Caki2 (cell line): ENCODE measurements at regions not wholly inside any gene's neighbourhood (a gene's known extent, or its start where the extent isn't known, plus 50 kb on each side); places are given as distances from the start of the nearest gene placed in this dataset.
"Not testable (repeated sequence)": the region's sequence is repeated elsewhere in the genome, so short reads cannot be mapped to it uniquely, and the experiment has no call there.

Experiments
- DNase-seq: peaks from one replicate; pipeline ENCODE4 v3.0.0-alpha.2; 2015; ENCODE audit warnings: low read depth
- in situ Hi-C: cut with HindIII; loops from 2 replicates; pipeline ENCODE4 v1.10.0; 2016; ENCODE audit warnings: low sequenced_read_pairs, low pct_unique_long_range_greater_than_20kb, mixed read lengths

DNA sequence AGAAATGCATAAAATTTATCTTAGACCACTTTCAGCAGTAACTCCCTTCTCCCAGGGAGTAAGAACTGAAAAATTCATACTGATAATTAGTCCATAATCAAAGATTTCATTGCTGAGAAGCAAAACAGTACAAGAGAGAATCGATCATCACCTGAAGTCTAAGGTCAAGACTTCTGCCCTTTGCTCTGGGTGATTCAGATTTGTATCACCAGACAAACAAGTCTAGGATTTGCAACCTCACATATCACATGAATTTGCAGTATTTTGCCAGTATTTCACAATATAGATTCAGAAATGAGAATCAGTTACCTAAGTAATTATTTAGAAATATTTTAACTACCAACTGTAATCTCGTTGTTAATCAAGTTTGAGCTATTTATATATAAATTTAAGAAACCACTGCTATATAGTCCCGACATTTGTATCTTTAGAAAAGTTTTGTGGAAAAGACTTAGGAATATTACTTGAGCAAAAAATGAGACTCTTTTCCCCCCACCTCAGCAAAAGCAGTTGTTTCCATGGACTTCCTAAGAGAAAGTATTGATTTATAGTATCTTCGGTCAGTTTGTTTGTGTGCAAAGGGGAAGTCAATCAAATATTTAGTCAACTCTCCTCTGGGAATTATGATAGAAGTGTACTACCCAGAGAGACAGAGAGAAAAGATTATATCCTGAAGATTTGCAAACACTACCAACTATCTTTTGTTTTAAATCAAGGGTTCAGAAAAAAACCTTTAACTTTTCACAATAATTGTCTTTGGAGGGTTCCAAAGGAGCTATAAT lies 840.1 kb downstream of the TRHDE start:
- no peak for DNase-seq
- in situ Hi-C loops = no loop called here

DNA sequence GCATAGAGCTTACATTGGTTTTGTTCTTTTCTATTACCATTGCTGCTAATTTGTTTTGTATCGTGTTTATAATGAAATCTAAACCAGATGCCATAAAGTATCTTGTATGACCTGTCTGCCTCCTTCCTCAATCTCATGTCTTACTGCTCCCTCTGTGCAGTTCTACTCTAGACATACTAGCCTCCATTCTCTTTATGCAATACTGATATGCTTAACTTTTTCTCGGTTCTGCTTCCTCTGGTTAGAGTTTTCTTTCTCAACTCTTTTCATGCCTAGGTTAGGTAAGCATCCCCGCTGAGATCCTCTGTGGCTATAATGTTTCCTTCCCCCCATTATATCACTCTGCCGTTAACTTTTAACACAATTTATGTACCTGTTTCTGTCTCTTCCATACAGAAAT lies 852.3 kb downstream of the TRHDE start:
- in situ Hi-C loops = no loop called here
- no peak for DNase-seq

DNA sequence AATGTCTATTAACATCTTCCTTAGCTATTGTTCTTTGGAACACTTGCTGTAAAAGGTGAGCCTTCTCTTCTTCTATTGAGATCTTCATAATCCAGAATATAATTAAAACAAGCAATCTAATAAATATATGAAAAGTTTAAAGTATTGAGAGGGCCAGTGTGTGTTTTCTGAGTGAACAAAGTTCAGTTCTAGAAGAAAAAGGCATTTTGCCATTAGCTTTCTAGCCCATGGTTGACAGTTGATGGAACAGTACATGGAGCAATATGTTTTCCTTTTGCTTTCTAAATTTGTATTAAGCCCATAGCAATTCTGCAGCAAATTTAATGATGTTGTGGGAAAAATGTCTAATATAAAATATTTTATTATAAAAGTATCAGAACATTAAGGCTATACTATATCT lies 853.0 kb downstream of the TRHDE start:
- in situ Hi-C loops = no loop called here
- no peak for DNase-seq

DNA sequence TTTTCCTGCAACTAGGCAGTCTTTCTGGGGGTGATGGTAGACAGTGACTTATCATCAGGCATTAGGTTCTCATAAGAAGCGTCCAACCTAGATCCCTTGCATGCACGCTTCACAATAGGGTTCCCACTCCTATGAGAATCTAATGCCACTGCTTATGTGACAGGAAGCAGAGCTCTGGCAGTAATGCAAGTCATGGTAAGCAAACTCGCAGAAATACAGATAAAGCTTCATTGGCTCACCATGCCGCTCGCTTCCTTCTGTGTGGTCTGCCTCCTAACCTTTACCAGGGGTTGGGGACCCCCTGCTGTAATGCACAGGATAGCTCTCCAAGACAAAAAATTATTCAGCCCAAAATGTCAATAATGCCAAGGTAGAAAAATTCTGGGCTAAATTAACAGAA lies 864.2 kb downstream of the TRHDE start:
- DNase-seq = no peak
- in situ Hi-C loops = no loop called here

DNA sequence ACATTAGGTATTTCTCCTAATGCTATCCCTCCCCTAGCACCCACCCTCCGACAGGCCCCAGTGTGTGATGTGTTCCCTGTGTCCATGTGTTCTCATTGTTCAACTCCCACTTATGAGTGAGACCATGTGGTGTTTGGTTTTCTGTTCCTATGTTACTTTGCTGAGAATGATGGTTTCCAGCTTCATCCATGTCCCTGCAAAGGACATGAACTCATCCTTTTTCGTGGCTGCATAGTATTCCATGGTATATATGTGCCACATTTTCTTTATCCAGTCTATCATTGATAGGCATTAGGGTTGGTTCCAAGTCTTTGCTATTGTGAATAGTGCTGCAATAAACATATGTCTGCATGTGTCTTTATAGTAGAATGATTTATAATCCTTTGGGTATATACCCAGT lies 867.5 kb downstream of the TRHDE start:
- DNase-seq, in situ Hi-C loops: not testable (repeated sequence)

DNA sequence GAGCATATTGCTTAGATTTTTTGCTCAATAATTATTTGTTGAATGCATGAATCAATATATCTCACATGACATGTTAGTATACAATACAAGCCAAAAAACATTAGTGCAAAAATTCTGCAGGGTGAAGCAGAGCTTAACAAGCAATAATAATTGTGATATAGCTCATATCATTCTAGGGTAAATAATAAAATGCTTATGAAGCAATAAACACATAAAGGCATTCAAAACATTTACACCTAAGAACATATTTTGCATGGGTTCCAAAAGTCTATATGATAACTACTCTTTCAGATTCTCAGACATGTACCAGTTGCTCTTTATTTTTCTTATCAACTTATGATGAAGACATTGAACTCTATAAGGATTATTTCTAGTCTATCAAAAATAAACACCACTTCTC lies 886.2 kb downstream of the TRHDE start:
- DNase-seq = no peak
- in situ Hi-C loops = no loop called here

DNA sequence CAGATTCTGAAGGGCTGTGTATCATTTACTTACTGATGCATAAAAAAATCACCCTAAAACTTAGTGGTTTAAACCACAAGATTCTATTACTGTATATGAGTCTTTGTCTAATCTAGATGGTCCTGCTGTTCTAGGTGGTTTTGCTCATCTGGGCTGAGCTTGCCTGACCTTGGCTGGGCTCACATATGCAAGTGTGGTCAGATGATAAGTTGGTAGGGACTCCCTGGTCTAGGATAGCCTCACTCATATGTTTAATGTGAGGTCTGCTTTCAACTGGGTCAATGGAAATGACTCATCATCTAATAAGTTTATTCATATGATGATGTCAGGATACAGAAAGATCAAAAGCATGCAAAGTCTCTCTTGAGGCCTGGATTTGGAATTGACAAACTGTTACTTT lies 887.8 kb downstream of the TRHDE start:
- in situ Hi-C loops = no loop called here
- no peak for DNase-seq

DNA sequence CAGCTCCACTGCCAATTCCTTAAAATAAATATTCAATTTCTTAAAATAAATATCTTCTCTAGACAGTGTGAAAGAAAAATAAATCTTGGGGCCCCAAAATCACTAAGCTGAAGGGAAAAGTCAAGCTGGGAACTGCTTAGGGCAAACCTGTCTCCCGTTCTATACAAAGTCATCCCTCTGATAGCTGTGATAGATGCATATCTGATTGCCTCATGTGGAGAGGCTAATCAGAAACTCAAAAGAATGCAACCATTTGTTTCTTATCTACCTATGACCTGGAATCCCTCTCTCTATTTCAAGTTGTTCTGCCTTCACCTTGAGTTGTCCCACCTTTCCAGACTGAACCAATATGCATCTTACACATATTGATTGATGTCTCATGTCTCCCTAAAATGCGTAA lies 889.8 kb downstream of the TRHDE start:
- in situ Hi-C loops = no loop called here
- no peak for DNase-seq

DNA sequence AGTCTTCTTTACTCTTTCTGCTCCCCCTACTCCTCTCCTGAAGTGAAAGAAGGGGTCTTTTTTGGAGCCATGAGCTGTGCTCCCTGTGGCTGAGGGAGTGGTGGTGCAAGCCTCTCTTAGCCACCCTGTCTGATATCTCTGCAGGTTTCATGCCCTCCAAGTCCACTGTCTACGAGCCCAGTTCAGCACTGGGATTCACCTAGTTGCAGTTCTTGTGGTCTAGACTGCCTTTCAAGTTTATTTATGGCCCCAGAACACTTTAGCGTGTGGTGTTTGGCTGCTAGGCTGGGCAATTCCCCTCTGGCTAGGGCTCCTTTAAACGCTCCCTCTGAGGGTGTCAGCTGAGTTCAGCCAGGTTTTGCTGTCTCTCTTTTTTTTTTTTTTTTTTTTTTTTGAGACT lies 908.6 kb downstream of the TRHDE start:
- in situ Hi-C loops = no loop called here
- no peak for DNase-seq

DNA sequence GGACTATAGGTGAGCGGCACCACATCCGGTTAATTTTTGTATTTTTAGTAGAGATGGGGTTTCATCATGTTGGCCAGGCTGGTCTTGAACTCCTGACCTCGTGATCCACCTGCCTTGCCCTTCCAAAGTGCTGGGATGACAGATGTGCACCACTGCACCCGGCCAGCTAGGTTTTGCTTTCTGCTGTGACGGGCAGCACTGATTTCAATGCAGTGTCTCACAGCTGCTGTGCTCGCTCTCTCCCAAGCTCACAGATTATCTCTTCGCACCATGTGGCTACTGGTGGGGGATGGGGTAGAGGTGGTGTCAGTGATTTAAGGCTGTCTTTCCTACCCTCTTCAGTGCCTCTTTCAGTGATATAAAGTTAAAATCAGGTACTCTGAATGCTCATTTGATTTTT lies 909.1 kb downstream of the TRHDE start:
- DNase-seq = no peak
- in situ Hi-C loops = no loop called here

DNA sequence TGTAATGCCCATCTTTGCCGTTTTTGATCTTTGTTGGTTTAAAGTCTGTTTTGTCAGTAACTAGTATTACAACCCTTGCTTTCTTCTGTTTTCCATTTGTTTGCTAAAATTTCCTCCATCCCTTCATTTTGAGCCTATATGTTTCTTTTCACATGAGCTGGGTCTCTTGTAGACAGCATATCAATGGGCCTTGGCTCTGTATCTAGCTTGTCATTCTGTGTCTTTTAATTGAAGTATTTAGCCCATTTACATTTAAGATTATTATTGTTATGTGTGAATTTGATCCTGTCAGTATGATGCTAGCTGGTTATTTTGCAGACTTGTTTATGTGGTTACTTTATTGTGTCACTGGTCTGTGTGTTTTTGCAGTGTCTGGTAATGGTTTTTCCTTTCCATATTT lies 913.2 kb downstream of the TRHDE start:
- in situ Hi-C loops = no loop called here
- DNase-seq = no peak

DNA sequence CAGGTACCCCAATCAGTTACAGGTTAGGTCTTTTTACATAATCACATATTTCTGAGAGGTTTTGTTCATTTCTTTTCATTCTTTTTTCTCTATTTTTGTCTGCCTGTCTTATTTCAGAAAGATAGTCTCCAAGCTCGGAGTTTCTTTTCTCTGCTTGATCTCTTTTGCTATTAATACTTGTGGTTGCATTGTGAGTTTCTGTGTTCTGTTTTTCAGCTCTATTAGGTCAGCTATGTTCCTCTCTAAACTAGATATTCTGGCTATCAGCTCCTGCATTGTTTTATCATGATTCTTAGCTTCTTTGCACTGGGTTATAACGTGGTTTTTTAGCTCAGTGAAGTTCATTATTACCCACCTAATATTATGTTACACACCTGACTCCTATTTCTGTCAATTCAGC lies 914.1 kb downstream of the TRHDE start:
- DNase-seq = no peak
- in situ Hi-C loops = no loop called here

DNA sequence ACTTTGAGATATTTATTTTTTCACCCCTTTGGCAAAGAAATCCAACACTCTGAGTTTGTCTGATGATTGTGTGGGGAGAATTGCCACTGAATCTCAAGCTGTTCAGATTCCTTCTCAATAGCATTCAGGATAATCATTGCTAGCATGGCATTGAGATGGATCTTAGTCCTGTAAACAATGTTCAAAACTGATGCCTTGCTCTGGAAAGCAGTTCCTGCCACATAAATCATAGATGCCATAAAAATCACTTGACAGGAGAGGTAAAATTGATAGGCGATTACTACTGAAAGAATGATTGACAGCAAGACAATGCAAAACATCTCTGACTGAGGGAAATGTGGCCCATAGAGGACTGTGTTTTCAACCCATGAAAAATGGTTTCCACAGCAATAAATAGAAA lies 915.6 kb downstream of the TRHDE start:
- in situ Hi-C loops = no loop called here
- DNase-seq = no peak

DNA sequence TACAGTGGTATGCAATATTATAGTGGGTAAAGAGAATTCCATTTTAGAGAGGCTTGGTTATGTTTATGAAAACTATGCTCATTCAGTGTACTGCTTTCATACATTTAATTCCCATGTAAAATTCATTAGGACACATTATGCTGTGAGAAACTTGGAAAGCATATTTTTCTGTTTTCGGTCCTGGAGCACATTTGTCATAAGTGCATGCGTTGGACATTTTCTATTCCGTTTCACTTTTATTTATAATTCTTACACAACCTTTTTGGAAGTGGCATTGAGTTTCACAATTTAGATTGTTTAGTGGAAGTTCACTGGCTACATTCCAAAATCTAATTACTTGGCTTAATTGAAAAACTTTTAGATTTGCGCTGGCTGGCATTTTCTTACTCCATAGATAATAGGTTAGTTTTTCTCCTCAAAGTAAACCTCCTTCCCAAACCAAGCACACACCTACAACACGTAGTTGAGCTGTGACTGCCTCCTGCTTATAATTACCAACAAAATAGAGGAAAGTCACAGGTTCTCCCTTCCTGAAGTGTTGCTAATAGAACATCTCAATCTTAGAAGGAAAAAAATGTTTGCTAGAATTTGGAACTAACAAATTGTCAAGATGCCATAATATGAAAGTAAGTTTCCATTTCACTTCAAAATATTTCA lies 938.5 kb downstream of the TRHDE start:
- in situ Hi-C loops = no loop called here
- no peak for DNase-seq

DNA sequence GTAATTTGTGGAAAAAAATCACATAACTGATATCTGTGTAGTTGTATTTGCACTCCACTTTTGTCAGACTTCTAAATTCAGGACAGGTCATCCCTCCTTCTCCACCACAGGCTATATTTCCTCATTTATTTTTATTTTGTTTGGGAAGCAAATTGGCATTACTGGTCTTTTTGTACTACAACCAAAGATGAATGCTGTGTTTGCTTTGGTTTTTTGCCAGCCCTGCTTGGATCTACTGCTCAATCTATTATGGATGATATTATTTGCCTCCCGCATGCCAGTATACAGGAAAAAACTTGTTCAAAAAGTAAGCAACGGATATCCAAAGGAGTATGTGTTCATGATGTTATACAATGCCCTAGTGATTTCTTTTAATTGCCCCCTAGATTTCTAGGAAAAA lies 948.8 kb downstream of the TRHDE start:
- no peak for DNase-seq

DNA sequence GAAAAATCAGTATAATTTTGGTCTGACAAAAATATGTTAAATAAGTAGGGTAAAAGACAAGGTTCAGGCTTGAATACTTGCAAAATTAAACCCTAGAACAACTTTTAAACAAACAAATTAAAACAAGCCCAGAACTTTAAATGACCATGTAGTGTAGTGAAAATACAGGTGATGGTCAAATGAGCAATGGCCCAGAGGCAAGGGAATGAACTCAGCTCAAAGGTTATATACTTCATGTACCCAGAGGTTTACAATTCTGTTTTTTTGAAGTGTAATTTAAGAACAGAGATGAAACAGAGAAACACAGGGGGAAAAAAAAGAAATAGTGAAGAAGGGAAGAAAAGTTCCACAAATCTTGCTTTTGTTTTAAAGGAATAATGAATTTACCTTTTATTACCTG lies 949.2 kb downstream of the TRHDE start:
- no peak for DNase-seq
- in situ Hi-C loops = no loop called here

More for the DNA sequence above, 948.8 kb downstream of the TRHDE start:
- in situ Hi-C loops = no loop called here

DNA sequence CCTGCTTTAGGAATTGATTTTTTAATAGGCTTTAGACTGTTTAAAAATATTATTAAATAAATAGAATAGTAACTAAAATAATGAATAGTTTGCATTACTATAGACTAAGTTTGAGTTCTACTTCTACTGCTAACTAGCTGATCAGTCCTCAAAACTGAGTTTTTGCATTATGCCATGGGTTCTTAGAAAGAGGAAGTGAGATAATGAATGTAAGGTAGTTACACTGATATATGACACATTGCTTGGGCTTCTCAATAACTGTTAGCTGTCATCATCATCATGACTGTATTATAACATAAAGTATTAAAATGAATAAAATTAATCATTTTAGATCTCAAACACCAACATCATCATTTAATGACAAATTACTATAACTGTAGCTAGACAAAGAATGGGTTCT lies 949.7 kb downstream of the TRHDE start:
- DNase-seq = no peak
- in situ Hi-C loops = no loop called here

DNA sequence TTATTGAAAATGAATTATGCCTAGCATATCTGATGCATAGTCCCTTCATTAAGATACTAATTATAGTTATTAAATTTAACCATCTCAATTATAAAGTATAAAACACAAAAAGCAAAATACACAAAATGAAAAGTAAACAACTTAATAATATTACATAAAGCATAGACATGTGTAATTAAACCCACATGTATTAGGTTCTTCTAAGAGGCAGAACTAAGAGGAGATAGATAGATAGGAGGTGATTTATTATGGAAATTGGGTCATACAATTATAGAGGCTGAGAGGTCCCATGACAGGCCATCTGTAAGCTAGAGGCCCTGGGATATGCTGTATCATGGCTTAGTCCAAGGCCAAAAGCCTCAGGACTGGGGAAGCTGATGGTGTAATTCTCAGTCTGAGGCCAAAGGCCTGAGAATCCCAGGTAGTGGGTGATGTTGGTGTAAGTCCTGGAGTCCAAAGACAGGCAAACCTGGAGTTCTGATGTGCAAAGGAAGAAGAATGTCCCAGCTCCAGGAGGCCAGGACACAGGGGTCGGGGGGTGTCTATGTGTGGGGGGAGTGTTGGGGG lies 953.3 kb downstream of the TRHDE start:
- in situ Hi-C loops = no loop called here
- DNase-seq = peak; percentile 14

DNA sequence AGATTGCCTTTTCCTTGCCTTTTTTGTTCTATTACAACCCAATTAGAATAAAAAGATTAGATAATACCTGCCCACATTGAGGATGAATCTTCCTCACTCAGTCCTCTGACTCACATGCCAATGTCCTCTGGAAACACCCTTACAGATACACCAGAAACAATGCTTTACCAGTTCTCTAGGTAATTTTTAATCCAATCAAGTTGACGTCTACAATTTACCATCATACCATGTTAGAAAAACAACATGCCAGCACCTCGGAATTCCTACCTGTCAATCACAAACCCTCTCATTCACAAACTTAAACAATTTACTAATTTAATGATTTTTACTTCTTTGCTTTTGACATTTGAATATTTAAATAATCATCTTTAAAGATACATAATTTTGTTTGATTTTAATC lies 953.8 kb downstream of the TRHDE start:
- DNase-seq = peak; percentile 65

DNA sequence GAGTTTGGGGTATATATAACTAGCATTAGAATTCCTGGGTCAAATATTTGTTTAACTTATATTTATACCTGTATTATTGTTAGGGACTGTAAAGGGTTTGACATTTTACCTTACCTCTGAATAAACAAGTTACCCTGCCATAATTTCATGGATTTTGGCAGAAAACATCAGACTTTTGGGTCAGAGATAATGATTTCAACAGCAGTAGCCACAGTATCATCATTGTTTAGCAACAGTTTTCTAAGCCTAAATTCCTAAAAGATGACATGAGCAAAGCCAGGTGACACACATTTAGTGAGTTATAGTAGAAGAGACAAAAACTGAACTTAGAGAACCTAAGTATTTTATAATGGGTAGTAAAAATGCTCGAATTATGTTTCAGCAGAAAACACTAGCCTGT lies 954.4 kb downstream of the TRHDE start:
- in situ Hi-C loops = no loop called here

More for the DNA sequence above, 953.8 kb downstream of the TRHDE start:
- in situ Hi-C loops = no loop called here

More for the DNA sequence above, 954.4 kb downstream of the TRHDE start:
- DNase-seq = no peak
